GM12878 (cell line): ENCODE measurements at regions not wholly inside any gene's neighbourhood (a gene's known extent, or its start where the extent isn't known, plus 50 kb on each side); places are given as distances from the start of the nearest gene placed in this dataset.

Experiments used
- CTCF ChIP-seq, 3 experiments: IDR thresholded peaks in 2 of 3; conservative IDR thresholded peaks in 1 of 3; 2 replicates each; pipeline ENCODE4 v1.5.1; 2011; ENCODE audit warnings: low read depth in 3 of 3, low read length in 3 of 3, mild to moderate bottlenecking in 3 of 3, control low read depth in 2 of 3, moderate library complexity in 2 of 3, inconsistent platforms in 1 of 3, mixed read lengths in 1 of 3; ENCODE audit not compliant: control insufficient read depth in 2 of 3, insufficient read depth in 1 of 3; ENCODE audit errors: extremely low read depth in 1 of 3
- SIN3A ChIP-seq: IDR thresholded peaks from 2 replicates; pipeline ENCODE4 v1.6.1; 2012; ENCODE audit warnings: low read depth, low read length, improper control_type of control experiment

- TF ChIP-seq CTCF (IDR thresholded peaks at IDR 0.05 in 2 of 3, conservative IDR thresholded peaks at IDR 0.05 in 1 of 3; ENCODE audit: control insufficient read depth in 2 of 3, extremely low read depth in 1 of 3, insufficient read depth in 1 of 3, low read depth in 3 of 3, low read length in 3 of 3) (no peak), SIN3A (no peak)
Measured at GRCh38 chr18:33831424-33831823, 253.4 kb downstream of the ASXL3 start.
